ENCODE measurements at regions not wholly inside any gene's neighbourhood (a gene's known extent, or its start where the extent isn't known, plus 50 kb on each side); places are given as distances from the start of the nearest gene placed in this dataset.
"Not testable (repeated sequence)": the region's sequence is repeated elsewhere in the genome, so short reads cannot be mapped to it uniquely, and the experiment has no call there.

DNA sequence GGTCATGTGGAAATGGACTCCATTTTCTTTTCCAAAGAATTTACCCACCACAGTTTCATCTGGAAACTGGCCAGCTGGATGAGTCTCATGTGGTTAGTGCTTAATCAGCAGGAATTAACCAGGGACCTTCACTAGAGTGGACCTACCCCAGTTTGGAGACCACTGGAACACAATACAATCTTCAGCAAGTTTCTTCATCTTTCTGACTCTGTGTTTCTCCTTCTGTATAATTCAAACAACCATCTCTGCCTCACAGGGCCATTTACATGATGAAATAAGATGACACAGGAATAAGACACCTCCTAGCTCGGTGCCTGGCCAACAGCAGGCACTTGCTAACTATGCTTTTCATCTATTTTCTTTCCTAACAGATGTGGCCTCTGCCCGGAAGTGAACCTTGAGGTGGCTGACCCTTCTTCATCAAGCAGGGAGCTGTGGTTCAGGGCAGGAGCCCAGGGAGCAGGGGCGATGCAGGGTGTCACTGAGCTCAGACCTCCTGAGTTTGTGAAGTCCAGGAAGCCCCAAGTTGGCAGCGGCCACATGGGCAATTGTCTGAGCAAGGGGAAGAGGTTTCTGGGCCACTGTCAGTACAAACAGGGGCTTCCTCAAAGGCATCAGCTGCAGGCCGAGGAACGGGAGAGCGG is 98.8 kb downstream of the SOD2 start:
- no peak for DNase-seq

DNA sequence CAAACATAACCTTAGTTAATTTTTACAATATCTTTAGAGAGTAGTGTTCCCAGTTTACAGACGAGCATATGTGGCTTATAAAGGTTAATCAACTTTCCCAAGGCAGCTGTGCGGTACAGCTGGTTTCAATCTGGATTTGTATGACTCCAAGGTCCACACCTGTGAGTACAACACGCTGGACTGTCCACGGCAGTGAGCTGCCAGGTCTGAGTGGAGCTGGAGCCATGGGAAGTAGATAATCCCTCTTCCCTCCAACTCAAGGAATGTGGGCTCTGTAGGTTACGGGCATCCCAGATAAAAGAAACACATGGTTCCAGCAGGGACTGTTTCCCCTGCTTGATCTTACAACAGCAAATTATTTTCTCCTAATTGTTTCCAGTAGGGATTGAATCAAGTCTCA is 102.2 kb downstream of the SOD2 start:
- DNase-seq = no peak

DNA sequence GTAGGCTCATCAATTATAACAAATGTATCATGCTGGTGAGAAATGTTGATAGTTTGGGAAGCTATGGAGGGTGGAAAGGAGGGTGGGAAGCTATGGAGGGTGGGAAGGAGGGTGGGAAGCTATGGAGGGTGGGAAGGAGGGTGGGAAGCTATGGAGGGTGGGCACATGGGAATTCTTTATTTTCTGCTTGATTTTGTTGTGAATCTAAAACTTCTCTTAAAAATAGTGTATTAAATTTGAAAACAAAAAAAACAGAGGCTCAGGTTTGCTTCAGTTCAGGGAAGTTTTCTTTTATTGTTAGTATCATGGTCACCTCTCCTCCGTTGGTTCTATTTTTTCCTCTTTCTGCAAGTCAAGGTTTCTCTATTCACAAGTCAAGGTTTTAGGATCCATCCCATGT is 106.4 kb downstream of the SOD2 start:
- no peak for DNase-seq

DNA sequence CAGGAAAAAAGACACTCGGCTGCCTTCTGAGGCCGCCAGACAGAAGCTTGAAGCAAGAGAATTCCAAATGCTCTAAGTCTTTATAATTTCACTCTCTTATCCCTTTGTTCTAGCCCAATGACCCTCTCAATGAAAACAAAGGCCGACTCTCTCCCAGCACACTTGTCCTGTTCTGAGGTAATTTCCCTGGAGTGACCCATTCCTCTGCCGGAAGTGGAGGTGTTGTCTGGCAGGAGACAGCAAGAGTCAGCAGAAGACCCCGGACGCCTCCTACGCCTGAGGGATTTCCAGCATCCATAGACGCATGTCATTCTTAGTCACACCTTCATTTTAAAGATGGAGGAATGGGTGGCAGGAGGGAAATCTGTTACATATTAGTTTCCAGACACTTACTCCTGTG is 110.3 kb downstream of the SOD2 start:
- no peak for DNase-seq

DNA sequence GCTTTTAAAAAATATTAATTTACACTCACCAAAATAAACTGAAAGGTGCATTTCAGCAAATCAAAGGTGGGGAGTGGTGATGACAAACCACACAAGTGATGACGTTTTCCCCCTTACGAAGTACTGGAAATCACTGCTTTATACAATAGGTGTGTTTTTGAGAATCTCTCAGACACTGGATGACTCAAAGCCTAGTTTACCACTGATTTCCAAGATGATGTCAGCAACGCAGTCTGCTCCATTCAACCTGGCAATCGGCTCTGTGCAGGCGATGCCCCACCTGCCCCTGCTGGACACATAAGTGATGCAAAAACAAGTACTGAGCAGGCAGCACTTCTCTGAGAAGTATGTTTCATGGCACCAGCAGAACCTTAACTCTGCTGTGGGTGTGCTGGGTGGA is 114.4 kb downstream of the SOD2 start:
- DNase-seq = no peak

DNA sequence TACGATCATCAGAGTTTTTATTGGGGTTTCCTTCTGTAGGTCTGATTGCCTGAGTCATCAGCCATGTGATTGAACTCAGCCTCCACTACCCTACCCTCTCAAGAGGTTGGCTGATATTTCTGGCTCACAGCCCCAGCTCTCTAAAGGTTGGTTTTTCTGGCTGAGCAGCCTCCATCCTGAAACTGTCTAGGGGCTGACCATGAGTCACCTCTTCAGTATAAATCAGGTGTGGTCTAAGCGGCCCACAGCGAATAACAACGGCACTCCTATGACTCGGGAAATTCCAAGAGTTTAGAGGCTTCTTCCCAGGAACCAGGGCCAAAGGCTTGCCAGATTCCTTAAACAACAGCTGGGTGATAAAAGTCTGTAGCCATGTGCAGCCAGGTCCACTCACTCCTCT is 115.5 kb downstream of the SOD2 start:
- no peak for DNase-seq

DNA sequence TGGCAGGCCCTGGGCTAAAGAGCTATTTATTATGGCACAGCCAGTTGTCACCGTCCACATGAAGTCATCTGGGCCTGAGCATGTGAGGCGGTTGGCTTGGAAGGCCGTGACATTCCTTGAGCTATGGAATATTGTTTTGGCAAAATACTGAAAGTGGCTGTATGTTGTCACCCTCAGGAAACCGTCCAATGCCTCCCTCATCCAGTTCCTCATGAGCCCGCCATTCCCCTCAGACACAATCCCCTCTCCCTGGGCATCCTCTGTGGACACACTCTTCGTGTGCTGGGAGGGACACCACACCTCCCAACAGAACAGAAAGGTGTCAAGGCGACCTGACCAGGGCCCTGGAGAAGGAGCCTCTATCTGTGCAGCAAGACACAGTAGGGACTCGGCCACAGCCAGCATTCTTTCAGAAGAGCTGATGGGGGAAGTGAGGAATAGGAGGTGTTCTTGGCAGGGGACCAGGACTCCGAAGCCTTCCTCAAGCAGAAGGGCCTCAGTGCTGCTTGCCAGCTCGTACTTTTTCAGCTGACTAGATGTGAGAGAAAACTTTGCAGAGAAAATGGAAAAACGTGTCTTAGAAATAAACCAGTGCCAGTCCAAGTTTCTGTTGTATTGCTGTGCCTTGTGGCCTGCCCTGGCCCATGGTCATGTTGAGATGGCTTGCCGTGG is 120.5 kb downstream of the SOD2 start:
- DNase-seq = no peak

DNA sequence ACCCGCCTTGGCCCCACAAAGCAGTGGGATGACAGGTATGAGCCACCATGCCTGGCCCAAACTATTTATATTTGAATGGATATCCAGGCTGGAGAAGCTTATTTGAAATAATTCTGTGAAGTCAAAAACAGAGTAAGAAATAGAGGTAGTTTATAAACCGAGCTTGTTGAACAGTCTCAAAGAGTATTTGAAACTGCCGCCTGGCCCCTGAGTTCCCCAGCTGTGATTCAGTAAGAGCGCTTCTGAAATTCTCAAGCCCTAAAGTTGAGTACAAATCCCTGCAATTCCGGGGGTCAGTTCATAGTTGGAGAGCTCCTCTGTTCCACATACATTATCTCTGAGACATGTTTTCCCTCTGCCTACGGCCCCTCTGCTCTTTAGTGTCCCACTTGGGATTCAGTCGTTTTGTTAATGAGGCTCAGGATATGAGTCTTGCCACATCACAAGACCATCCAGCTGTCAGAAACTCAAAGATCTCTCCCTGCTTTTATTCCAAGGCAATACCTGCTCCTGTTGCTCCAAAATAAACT is 127.8 kb downstream of the SOD2 start:
- DNase-seq = no peak

DNA sequence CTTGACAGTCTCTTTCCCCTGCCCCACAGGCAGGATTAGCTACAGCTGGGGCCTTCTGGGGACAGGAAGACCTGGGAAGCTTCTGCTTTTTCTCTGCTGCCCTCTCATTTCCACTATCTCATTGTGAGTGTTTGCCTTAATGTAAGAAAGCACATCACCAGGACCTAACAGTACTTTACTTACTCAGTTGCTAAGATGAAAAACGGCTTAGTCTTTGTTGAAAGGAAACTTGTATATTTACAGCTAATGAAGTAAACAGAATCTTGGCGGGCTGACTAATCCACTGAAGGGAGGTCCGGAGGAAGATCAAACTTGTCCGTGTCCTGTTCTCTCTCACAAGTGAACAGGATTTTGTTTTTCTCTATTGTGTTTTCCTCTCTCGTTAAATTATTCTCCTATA is 128.6 kb downstream of the SOD2 start:
- DNase-seq = no peak

DNA sequence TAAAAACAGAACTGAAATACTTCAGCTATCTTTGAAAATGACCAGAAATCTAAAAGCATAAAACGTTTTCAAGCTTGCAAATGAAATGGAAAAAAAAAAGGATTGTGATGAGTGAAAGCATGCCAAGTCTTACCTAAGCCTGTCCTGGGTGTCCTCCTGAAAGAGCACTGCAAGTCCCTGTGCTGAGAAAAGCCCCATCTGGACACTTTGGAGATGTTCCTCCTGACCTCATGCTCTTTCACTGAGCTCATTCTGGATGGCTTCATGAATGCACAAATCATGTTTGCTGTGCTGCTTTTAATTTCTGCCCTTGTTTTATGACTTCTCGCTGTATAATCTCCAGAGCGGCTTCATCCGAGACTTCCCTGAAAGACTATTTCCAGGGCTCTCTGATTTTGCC is 136.0 kb downstream of the SOD2 start:
- DNase-seq = no peak

DNA sequence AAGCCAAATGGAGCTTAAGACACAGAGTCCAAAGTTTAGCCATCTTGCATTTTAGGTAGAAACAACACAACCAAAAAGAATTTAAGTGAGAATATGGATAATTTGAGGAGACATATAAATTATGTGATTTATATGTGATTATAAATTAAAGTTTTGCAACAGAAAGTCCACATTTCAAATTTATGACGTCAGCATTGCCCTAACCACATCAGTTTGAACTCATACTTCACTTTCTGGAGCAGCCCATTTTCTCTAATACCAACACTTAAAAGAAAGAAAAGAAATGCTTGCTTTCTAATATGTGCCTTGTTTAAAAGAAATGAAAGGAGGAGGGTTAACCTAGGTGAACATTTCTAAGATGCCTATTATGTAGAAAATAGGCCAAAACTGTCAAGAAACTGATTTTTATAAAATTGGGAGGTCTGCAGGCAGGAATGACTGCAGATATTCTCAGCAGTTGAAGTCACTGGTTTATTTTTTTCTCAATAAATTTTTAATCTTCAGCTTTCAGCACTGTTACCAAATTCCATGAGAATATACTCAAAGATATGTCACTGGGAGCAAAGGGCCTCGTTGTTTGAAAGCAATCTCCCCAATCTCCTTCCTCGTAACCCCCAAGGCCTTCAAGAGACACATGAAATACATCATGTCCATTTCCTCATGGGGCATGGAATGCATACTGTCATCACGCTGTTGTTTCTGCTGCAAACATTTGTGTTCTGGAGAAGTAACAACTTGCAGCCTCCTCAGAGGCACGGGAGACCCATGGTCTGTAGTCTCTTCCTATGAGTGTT is 137.8 kb downstream of the SOD2 start:
- no peak for DNase-seq

DNA sequence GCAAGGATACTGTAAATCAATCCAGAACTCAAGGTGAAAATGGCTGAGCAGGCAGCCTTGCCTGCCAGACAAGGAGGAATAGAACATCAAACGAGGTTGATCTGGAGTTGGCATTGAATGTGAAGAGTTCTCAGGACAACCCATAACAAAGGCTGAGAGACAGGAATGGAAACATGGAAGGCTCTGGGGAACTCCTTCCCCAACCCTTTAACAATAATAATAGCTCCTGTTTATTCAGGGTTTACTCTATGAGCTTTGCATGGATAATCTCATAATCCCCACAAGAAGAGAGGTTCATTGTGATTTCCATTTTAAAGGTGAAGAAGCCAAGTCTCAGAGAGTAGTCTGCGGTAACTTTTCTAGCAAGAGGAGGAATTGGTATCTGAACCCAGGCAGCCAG is 151.7 kb downstream of the SOD2 start:
- DNase-seq = peak; percentile 66

DNA sequence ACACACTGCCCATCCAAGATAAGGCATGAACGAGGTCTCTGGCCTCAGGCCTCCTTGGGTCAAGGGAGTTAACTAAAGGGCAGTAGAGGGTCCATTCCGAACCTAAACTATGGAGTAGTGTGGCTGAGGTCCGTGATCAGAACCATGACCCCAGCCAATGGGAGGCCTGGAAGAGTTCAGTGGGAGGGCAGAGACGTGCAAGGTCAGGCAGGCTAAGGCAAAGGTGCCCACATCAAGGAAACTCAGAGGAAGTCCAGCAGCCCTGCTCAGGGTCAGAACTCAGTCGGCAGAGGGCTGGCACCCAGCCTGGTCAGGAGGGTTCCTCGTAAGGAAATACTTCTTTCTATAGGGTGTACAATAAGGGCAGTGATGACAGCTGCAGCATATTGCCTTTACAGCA is 152.2 kb downstream of the SOD2 start:
- no peak for DNase-seq

DNA sequence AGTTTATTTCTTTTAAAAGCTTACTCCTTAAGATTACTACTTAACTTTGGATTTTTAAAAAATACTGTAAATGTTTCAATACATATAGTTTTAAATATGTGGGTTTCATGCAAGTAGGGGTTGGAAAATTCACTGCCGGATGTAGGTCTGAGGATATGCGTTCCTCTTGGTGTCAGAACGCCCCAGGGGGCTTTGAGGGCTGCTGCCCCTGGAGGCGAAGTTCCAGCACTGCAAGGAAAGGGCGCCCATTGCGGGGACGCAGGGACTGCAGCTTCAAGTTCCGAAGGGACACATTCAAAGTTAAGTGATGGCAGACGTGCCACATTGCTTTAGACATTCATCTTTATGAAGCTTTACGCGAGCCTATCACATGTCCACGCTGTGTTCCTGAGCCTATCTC is 152.9 kb downstream of the SOD2 start:
- no peak for DNase-seq

DNA sequence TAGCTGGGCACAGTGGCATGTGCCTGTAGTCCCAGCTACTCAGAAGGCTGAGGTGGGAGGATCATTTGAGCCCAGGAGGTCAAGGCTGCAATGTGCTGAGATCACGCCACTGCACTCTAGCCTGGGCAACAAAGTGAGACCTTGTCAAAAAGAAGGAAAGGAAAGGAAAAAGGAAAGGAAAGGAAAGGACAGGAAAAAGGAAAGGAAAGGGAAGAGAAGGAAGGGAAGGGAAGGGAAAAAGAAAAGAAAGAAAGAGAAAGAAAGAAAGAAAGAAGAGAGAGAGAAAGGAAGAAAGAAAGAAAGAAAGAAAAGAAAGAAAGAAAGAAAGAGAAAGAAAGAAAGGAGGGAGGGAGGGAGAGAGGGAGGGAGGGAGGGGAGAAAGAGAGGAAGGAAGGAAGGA is 155.0 kb downstream of the SOD2 start:
- DNase-seq = not testable (repeated sequence)

DNA sequence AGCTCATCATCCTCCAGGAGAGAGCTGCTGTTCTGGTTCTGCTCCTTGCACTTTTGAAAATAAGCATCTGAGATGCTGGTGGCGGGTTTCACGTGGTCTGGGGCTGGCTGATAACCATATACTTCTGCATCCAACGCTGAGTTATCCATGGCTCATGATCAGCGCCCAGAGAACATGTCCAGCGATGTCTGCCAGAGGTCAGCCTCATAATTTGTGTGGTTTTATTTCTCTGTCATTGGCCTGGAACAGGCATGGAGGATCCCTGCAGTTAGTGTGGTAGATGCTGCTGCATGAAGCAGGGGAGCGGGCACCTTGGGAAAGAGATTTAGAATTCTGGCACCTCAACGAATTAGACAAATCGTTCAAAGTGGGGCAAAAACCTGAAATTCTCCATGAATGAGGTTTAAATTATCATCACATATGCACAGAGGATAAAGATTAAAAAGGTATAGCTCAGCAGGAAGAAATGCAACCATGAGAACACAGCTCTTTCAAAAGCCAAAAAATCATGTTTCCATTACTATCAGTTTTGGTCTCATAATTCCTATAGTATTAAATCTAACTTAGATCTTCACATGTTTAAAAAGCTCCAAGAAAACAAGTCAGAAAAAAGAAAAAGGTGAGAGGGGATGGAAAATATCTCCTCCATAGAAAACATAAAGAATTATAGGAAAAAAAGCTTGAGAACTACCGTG is 157.2 kb downstream of the SOD2 start:
- DNase-seq = no peak

DNA sequence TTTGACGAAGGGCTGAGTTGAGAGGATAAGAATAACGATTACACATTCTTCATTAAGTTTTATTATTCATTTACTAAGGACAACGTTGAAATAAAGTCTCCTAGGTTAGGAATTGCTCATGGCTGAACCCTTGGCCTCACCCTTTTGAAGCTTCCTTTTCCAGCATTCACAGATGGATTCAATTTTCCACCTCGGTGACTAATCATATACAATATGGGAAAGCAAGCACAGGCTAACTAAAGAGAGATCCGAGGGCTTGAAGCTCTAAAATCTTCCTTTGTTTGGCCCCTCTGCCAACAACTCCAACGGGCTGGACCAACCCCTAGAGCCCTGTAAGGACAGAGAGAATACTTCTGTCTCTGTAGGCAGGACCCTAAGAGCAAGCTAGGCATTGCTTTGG is 159.5 kb downstream of the SOD2 start:
- DNase-seq = peak; percentile 10

DNA sequence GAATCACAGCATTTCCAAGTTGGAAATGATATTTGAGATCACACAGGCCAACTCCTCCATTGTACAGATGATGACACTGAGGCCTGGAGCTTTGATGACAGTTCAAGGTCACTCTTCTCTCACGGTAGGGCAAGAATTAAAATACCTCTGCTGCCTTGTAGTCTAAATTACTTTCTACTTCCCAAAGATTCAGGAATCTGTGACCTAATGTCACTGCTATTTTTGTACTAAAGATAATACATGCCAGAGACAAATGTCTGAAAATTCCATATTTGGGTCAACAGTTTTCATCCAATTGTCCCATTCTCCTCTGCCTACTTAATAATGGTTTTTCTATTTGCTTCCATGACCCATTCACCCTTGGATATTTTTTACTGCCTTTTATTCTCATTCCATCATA is 160.0 kb downstream of the SOD2 start:
- DNase-seq = no peak

DNA sequence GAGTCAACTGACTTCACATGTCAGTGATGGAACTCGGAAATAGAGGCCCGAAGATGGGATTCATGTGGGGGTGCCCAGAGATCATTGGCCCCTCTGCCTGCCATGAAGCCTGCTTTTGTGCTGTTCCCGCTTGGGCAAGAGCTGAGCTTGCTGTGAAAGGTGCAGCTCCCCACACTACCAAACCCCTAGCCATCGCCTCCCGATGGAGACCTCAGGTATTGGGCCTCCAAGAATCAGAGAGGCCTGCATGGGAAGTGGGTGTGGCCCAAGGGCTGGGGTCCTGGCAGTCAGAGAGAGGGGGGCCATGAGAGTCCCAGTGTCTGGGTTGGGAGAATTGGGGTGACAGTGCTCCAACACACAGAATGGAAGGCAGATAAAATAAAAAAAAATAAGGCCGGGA is 160.9 kb downstream of the SOD2 start:
- no peak for DNase-seq

DNA sequence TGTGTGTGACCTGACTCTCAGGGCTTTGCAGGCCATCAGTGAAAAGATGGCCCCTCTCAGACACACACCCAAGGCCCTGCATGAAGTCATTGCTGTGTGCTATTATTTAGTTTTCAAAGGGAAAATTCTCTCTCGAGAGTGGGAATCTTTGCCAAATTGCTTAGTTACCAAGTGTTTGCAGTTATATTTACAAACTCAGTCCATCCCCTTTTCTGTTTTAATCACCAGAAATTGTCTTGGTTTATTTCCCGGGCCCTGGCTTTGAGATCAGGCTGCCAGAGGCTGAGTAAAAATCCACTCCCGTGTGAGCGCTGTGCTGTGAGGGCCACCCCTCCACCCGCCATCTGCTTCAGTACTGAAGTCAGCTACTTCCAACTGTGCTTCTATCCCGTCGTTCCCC is 163.1 kb downstream of the SOD2 start:
- no peak for DNase-seq

DNA sequence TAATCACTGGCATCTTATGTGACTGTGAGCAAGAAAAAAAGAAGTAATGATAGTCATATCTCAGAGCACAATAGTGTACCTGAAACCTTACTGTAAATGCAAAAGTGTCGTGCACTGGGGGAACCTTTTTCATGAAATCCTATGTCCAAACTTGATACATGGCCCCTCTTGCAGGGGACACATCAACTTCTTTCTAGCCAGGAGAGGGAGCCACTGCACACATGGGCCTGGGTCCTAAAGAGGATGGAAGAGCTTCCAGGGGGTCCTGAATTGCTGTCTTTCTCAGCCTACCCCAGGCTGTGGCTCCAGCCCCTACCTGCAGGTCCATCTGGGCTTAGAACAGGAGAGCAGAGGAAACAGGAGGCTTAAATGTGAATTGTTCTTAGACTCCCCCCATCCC is 165.7 kb downstream of the SOD2 start:
- no peak for DNase-seq

DNA sequence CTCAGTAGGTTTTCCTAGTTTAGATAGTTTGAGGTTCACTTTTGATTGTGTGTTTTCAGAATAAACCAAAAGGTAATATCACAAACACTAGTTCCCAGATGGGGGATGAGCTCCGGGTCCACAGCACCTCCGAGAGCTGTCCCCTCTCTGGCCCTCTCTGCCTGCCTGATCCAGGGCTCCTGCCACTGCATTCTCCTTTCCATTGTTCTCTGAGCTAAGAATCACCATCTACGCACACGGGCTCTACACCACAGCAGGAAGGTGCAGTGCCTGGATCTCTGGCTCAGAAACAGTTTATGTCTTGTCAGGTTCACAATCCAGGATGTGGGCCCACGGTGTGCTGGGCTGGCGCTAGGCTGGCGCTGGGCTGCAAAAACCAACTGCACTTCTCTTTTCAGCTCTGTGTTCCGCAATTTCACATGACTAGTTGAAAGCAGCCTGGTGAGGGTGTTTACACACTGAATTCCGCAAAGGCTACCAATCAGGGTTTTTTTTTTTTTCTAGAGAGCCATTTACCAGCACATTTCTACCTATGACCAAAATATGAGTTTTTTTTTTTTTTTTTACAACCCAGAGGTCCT is 167.5 kb downstream of the SOD2 start:
- no peak for DNase-seq

All from NCI-H2171 treated with DMSO at 0.1 percent for 48 hours (cell line).